Choroid plexus epithelial cell (primary cell): ENCODE measurements at regions not wholly inside any gene's neighbourhood (a gene's known extent, or its start where the extent isn't known, plus 50 kb on each side); places are given as distances from the start of the nearest gene placed in this dataset.

Experiments
- DNase-seq: peaks from one replicate; pipeline ENCODE4 v3.0.0-alpha.2; 2010; ENCODE audit warnings: low read depth
- H3K4me3 ChIP-seq: 2 replicates; pipeline ENCODE4 v1.5.1; 2011; ENCODE audit warnings: low read depth, mild to moderate bottlenecking, control low read depth, low read length, moderate library complexity
- TF ChIP-seq, protein P1 (sequence below): conservative IDR thresholded peaks from 2 replicates; pipeline ENCODE4 v1.5.1; 2011; ENCODE audit warnings: low read depth, mild to moderate bottlenecking, control low read depth, inconsistent platforms, low read length, moderate library complexity

DNA sequence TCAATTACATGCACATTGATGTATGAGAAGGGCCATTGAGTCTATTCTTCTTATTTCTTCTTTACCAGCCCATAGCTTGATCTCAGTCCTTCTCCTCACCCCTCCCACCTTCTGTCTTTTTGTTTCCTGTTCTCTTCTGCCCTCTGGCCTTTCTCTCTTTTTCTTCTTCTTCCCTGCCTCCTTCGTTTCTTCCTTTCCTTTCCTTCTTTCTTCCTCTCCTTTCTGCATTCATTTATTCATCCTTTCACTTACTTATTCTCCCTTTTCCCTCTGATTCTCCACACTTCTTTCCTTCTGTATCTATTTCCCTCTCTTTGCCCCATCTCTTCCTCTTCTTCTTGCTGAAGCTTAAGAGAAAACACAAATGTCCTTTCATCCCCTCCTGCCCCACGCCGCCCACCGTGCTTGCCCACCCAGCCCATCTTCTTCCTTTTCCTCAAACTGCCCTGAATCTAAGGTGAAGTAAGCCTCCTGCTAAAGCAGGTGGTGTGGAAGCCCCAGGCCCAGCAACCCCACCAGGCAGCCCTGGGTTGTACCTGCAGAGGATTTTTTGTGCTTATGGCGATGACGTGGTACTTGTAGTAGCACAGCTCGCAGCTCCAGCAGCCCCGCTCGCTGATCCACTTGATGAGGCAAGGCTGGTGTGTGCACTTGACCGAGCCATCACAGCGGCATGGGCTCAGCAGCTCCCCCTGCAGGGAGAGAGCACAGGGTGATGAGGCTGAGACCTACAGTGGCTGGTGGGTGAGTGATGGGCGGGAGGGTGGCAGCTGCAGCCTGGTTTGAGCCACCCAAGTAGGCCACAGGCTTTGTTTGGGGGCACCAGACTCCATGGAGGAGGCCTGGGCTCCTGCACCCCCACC is 89.0 kb downstream of the MARCHF4 start:
- peak; percentile 13 for DNase-seq
- no peak overlapping the region for H3K4me3 ChIP-seq
- TF ChIP-seq, protein P1, sequence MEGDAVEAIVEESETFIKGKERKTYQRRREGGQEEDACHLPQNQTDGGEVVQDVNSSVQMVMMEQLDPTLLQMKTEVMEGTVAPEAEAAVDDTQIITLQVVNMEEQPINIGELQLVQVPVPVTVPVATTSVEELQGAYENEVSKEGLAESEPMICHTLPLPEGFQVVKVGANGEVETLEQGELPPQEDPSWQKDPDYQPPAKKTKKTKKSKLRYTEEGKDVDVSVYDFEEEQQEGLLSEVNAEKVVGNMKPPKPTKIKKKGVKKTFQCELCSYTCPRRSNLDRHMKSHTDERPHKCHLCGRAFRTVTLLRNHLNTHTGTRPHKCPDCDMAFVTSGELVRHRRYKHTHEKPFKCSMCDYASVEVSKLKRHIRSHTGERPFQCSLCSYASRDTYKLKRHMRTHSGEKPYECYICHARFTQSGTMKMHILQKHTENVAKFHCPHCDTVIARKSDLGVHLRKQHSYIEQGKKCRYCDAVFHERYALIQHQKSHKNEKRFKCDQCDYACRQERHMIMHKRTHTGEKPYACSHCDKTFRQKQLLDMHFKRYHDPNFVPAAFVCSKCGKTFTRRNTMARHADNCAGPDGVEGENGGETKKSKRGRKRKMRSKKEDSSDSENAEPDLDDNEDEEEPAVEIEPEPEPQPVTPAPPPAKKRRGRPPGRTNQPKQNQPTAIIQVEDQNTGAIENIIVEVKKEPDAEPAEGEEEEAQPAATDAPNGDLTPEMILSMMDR, result peak; percentile 54

DNA sequence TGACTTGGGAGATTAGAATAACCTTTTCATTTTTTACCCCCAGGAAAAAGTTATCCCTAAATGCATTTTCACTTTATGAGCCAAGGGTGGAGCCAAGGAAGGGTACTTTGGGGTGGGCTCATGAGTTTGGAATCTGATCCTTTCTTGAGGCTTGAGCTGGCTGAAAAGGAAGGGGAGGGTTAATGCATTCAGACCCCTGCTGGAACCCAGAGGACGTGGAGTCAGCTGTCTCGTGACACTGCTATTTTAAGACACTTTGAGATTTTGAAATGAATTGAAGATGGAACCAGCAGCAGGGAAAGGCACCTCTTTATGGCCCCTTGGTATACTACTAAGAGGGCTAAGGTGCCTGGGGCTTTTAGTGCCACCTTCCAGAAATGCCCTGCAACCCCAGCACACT is 90.4 kb downstream of the MARCHF4 start:
- TF ChIP-seq, protein P1, result no peak
- peak; percentile 51 for DNase-seq
- H3K4me3 ChIP-seq, result no peak overlapping the region

DNA sequence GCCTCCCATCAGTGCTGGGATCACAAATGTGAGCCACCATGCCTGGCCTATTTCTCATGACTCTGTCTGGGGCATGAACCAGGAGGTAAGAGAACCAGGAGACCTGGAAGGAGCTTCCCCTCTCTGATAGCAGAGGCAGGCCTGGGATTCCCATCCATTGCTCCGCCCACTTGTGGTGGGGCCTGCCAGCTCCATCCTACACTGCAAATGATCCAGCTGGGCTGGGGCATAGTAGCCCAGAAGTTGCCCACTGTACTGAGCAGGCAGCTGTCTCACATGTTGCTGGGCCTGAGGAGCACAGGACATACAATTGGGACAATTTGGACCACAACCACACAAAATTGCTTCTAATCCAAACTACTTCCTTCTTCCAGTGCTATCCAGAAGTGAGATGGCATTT is 91.0 kb downstream of the MARCHF4 start:
- TF ChIP-seq, protein P1, result no peak
- DNase-seq, result no peak
- no peak overlapping the region for H3K4me3 ChIP-seq

DNA sequence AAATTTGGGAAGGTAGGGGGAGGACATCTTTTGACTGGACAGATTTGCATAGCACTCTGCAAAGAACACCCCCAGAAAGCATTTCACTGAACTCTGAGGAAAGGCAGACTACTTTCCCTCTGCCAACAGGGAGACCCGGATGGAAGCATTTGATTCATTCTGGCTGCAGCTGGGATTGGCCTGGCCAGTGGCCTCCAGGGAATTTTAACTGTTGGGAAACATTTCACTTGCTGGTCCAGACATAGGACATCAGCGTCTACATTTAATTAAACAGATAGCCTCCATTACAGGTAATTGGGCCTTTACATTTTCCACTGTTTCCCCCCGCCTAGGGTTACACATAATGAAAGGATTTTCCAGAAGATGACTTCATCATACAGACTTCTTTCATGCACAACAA is 92.8 kb downstream of the MARCHF4 start:
- peak; percentile 31 for DNase-seq
- TF ChIP-seq, protein P1, result no peak
- H3K4me3 ChIP-seq, result no peak overlapping the region

DNA sequence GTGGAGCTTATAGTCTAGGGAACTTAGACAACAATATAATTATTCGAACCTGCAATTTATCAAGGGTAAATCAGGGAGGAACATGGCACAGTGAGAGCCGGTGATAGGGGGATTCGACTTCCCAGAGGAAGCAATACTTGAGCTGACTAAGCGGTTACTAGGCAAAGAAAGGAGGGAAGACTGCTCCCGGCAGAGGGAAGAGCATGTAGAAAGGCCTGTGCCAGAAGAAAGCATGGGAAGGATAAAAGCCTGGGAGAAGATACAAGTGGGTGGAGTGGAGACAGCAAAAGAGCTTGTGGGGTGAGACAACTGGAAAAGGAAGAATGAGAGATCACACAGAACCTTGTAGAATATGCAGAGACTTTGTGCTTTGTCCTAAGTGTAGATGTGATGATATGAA is 93.3 kb downstream of the MARCHF4 start:
- H3K4me3 ChIP-seq, result no peak overlapping the region
- TF ChIP-seq, protein P1, result no peak
- no peak for DNase-seq

DNA sequence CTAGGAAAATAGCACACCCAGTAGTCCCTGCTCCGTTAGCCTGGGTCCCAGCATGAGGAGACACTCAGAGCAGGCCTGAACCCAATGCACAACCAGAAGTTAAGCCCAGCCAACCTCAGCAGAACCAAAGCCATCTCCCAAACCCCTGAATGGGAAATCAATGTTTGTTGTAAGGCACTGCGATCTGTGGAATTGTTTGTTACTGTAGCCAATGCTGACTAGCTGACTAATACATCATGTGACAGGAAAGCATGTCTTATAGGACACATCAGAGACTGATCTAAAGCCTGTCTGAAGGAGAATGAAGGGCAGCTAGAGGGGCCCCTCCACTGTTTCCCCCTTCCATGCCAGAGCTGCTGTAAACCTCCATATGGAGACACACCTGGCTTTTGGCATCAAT is 96.4 kb downstream of the MARCHF4 start:
- no peak for DNase-seq
- TF ChIP-seq, protein P1, result no peak
- no peak overlapping the region for H3K4me3 ChIP-seq
